CD4-positive, CD25-positive, alpha-beta regulatory T cell (primary cell): ENCODE measurements at regions not wholly inside any gene's neighbourhood (a gene's known extent, or its start where the extent isn't known, plus 50 kb on each side); places are given as distances from the start of the nearest gene placed in this dataset.
"Not testable (repeated sequence)": the region's sequence is repeated elsewhere in the genome, so short reads cannot be mapped to it uniquely, and the experiment has no call there.

ENCODE experiments used
- ATAC-seq, 2 donors: fragments of 150-1000 bp; cut with Tn5 transposase; one replicate each; pipeline ENCODE4 v1.10.0; 2021; ENCODE audit warnings: low read depth in 2 of 2, moderate number of reproducible peaks in 2 of 2, moderate library complexity in 1 of 2
- DNase-seq, 3 donors: peaks; one replicate each; pipeline versions ENCODE4 v3.0.0 to v3.0.0-alpha.2; 2012 to 2022; ENCODE audit warnings: mixed read lengths in 1 of 3
- H3K27ac ChIP-seq: one replicate; pipeline ENCODE4 v1.7.0; 2013; ENCODE audit warnings: mild to moderate bottlenecking, low read length; ENCODE audit not compliant: insufficient read depth, poor library complexity, severe bottlenecking
- H3K27me3 ChIP-seq: one replicate; pipeline ENCODE4 v1.7.0; 2013; ENCODE audit warnings: low read length; ENCODE audit not compliant: control insufficient read depth, insufficient read depth
- H3K36me3 ChIP-seq: one replicate; pipeline ENCODE4 v1.7.0; 2013; ENCODE audit warnings: mild to moderate bottlenecking, low read length, moderate library complexity; ENCODE audit not compliant: control insufficient read depth, insufficient read depth
- H3K4me1 ChIP-seq: 2 replicates; pipeline ENCODE4 v1.7.0; 2013; ENCODE audit warnings: mild to moderate bottlenecking, low read length; ENCODE audit not compliant: insufficient read depth, control insufficient read depth, poor library complexity, severe bottlenecking
- H3K4me3 ChIP-seq: one replicate; pipeline ENCODE4 v1.7.0; 2013; ENCODE audit warnings: low read depth, mild to moderate bottlenecking, low read length, moderate library complexity
- H3K9me3 ChIP-seq, 2 experiments: 1 replicate in 1 of 2; 2 replicates in 1 of 2; pipeline ENCODE4 v1.7.0; 2013; ENCODE audit warnings: low read length in 2 of 2, mild to moderate bottlenecking in 1 of 2, moderate library complexity in 1 of 2; ENCODE audit not compliant: control insufficient read depth in 2 of 2
- H3K27ac Mint-ChIP-seq, 3 donors: one replicate each; pipeline ENCODE4 v1.8.0; 2020 to 2022; ENCODE audit warnings: mild to moderate bottlenecking in 3 of 3, mixed read lengths in 3 of 3, moderate library complexity in 2 of 3
- H3K27me3 Mint-ChIP-seq: one replicate; pipeline ENCODE4 v1.8.0; 2022; ENCODE audit warnings: mild to moderate bottlenecking, mixed read lengths
- H3K36me3 Mint-ChIP-seq: one replicate; pipeline ENCODE4 v1.8.0; 2020; ENCODE audit warnings: mixed read lengths
- H3K4me1 Mint-ChIP-seq, 4 donors: one replicate each; pipeline ENCODE4 v1.8.0; 2020 to 2022; ENCODE audit warnings: mixed read lengths in 4 of 4, mild to moderate bottlenecking in 1 of 4
- H3K4me3 Mint-ChIP-seq, 4 donors: one replicate each; pipeline ENCODE4 v1.8.0; 2020 to 2022; ENCODE audit warnings: mild to moderate bottlenecking in 4 of 4, mixed read lengths in 4 of 4, moderate library complexity in 3 of 4
- H3K9me3 Mint-ChIP-seq, 7 donors: one replicate each; pipeline ENCODE4 v1.8.0; 2020 to 2022; ENCODE audit warnings: mixed read lengths in 7 of 7, mild to moderate bottlenecking in 3 of 7, moderate library complexity in 2 of 7

DNA sequence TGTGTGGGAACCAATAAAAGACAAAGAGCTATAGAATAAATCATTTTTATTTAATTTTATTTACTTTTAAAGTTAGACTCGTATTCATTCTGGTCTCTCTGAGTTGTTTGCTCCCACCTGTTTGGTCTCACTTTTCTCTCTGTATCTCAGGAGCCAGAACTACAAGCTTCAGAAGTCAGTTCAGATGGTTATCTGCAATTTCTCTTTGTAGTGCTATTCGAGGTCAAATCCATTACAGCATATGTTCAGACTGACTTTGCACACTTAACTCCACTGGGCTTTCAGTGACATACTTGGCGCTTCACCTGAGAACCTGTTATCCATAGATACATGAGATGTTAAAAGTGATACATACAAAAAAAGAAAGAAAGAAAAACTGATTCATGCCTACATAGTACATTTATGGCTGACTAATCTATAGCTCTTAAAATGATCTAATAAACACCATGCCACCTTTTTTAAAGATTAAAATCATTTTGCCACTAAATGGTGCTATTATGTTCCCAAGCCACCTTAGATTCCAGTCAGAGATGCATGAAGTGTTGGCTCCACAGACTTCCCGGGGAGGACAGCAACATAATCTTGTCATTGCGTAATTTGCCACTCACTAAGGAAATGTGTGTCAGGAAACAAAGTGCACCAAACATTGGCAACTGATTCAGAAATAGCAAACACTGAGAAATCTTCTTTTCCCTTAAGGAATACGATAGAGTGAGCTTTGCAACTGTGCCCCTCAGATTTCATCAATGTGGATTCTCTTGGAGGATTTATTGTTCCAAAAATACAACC, 396.7 kb downstream of the HACE1 start:
- Mint-ChIP-seq H3K4me1 (no peaks in the 10 kb centered on the region), H3K36me3 (no peaks in the 10 kb centered on the region), H3K27ac (no peak overlapping the region), H3K4me3 (no peak overlapping the region), H3K9me3 (peaks cover 0 to 3% (median 0%) of the 10 kb centered on the region in 7 donors), H3K27me3 (peaks cover 4% of the 10 kb centered on the region)
- H3K4me1 ChIP-seq, result no peaks in the 10 kb centered on the region
- DNase-seq (no peak), ATAC-seq (no peak)
- H3K9me3 ChIP-seq, result no peaks in the 10 kb centered on the region
- no peak overlapping the region for H3K4me3 ChIP-seq
- no peak overlapping the region for H3K27ac ChIP-seq
- no peaks in the 10 kb centered on the region for H3K36me3 ChIP-seq
- no peaks in the 10 kb centered on the region for H3K27me3 ChIP-seq

DNA sequence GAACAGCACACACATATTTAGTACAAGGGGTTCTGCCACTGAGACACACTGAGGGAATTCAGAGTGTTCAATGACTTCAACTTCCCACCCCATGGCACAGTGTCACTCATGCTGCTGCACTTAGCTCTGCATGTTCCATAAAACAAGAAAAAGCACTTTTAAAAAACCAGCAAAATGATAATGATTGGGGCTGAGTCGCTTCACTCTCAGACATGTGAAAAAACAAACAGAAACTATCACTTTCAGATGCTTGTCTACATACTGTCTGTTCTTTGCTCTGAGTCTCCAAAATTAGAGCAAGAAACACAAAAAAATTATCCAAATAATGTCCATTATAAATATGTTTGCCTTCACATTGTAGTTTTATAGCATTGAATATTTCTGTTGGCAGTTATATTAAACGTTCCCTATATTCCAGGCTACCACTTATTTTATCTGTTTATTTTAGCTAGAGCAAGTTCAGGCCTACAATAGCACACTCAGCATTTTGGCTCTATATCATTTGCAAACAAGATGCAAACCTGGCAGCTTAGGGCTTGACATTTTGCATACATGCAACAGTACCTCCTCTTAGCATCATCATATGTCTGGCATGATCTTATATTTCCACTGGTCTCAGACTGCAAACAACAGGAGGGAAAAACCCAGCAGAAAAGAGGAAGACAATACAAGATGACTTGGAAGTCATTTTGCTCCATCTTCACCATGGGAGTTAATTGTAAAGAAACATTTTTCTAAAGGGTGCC, 398.8 kb downstream of the HACE1 start:
- Mint-ChIP-seq H3K27me3 (peaks cover 4% of the 10 kb centered on the region), H3K36me3 (no peaks in the 10 kb centered on the region), H3K9me3 (peaks cover 0 to 3% (median 0%) of the 10 kb centered on the region in 7 donors), H3K27ac (no peak overlapping the region), H3K4me3 (no peak overlapping the region), H3K4me1 (no peaks in the 10 kb centered on the region)
- no peak for ATAC-seq
- Histone ChIP-seq H3K4me1 (no peaks in the 10 kb centered on the region), H3K27me3 (no peaks in the 10 kb centered on the region), H3K27ac (no peak overlapping the region), H3K4me3 (no peak overlapping the region), H3K9me3 (no peaks in the 10 kb centered on the region), H3K36me3 (no peaks in the 10 kb centered on the region)
- no peak for DNase-seq

DNA sequence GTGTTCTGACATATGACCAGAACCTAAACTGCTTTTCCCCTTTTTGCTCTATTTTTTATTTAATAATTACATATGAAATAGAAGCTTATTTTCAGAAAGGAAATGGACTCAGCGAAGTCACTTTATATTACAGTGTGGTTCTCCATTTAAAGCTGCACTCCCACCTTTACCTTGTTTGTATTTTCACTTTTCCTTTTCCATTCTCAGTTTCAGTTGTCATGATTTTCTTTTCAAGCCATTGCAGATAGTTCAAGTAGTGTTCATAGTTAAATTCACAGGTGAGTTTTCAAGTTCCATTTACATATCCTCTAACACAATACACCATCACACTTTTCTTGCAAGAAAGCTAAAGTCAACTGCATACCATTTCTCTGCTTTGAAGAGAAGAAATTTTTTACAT, 400.2 kb downstream of the HACE1 start:
- Histone ChIP-seq H3K9me3 (no peaks in the 10 kb centered on the region), H3K27ac (no peak overlapping the region), H3K4me3 (no peak overlapping the region), H3K27me3 (no peaks in the 10 kb centered on the region), H3K36me3 (no peaks in the 10 kb centered on the region), H3K4me1 (no peaks in the 10 kb centered on the region)
- Mint-ChIP-seq H3K9me3 (no peaks in the 10 kb centered on the region), H3K4me3 (no peak overlapping the region), H3K27me3 (no peaks in the 10 kb centered on the region), H3K27ac (no peak overlapping the region), H3K36me3 (no peaks in the 10 kb centered on the region), H3K4me1 (no peaks in the 10 kb centered on the region)
- DNase-seq (no peak), ATAC-seq (no peak)

DNA sequence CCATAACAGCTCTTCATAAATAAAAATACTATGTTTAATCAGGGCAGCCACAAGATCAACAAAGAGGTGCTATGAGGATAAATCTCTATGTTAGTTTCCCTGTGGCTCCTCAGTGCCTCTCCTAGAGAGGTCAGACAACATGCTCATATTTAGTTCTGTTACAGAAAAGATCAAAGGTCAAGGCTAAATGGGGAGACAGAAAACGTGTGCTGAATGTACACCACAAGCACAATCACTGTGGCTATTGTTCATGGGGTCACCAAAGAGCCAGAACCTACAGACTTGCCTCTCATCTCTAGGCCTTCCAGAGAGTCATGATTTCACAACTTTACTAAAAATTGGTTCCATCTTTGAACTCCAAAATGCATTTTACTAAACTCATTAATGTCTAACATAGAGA, 409.8 kb downstream of the HACE1 start:
- H3K27me3 Mint-ChIP-seq, result no peaks in the 10 kb centered on the region
- peaks cover 0 to 4% (median 0%) of the 10 kb centered on the region in 7 donors for H3K9me3 Mint-ChIP-seq
- ATAC-seq, result no peak
- no peak overlapping the region for H3K4me3 Mint-ChIP-seq
- no peak overlapping the region for H3K4me3 ChIP-seq
- no peaks in the 10 kb centered on the region for H3K36me3 ChIP-seq
- no peaks in the 10 kb centered on the region for H3K36me3 Mint-ChIP-seq
- H3K4me1 Mint-ChIP-seq, result no peaks in the 10 kb centered on the region
- H3K27me3 ChIP-seq, result no peaks in the 10 kb centered on the region
- H3K27ac ChIP-seq, result no peak overlapping the region
- no peak overlapping the region for H3K27ac Mint-ChIP-seq
- H3K9me3 ChIP-seq, result no peaks in the 10 kb centered on the region
- no peak for DNase-seq
- H3K4me1 ChIP-seq, result no peaks in the 10 kb centered on the region

DNA sequence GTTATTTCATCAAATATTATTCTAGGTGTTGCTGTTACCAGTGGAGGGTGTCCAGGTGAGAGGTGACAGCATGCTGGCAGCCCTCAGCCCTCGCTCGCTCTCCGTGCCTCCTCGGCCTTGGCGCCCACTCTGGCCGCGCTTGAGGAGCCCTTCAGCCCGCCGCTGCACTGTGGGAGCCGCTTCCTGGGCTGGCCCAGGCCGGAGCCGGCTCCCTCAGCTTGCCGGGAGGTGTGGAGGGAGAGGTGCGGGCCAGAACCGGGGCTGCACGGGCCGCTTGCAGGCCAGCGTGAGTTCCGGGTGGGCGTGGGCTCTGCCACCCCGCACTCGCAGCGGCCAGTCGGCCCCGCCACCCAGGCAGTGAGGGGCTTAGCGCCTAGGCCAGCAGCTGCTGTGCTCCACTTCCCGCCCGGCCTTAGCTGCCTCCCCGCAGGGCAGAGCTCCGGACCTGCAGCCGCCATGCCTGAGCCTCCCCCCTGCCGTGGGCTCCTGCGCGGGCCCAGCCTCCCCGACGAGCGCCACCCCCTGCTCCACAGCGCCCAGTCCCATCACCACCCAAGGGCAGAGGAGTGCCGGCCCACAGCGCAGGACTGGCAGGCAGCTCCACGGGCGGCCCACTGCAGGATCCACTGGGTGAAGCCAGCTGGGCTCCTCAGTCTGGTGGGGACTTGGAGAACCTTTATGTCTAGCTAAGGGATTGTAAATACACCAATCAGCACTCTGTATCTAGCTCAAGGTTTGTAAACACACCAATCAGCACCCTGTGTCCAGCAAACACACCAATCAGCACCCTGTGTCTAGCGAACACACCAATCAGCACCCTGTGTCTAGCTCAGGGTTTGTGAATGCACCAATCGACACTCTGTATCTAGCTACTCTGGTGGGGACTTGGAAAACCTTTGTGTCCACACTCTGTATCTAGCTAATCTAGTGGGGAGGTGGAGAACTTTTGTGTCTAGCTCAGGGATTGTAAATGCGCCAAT, 413.3 kb downstream of the HACE1 start:
- ATAC-seq, H3K27ac ChIP-seq, H3K4me3 ChIP-seq, H3K27ac Mint-ChIP-seq, H3K9me3 Mint-ChIP-seq, DNase-seq, H3K4me1 Mint-ChIP-seq, H3K36me3 ChIP-seq, H3K36me3 Mint-ChIP-seq, H3K27me3 ChIP-seq, H3K4me1 ChIP-seq, H3K27me3 Mint-ChIP-seq, H3K4me3 Mint-ChIP-seq, H3K9me3 ChIP-seq: not testable (repeated sequence)

DNA sequence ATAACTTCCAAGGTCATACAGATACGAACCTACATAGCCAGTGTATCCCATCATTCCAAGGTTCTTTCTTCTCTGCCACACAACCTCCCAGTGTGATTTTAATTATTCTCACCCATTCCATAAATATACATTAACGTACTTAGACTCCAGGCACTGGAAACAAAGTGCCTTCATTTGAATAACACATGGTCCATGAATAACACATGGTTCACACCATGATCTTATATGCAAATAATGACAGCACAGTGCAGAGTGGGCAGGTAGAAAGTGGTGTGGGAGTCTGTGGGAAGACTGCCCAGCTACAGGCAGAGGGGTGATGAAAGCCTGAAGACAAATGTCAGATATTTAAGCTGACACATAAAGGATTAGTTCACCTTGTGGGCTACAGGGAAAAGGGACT, 425.2 kb downstream of the HACE1 start:
- H3K4me3 Mint-ChIP-seq, result no peak overlapping the region
- no peak overlapping the region for H3K27ac Mint-ChIP-seq
- H3K9me3 Mint-ChIP-seq, result peaks cover 1 to 9% (median 2%) of the 10 kb centered on the region in 7 donors
- Histone ChIP-seq H3K36me3 (no peaks in the 10 kb centered on the region), H3K4me3 (no peak overlapping the region), H3K4me1 (no peaks in the 10 kb centered on the region), H3K27me3 (no peaks in the 10 kb centered on the region), H3K27ac (no peak overlapping the region), H3K9me3 (no peaks in the 10 kb centered on the region)
- H3K36me3 Mint-ChIP-seq, result no peaks in the 10 kb centered on the region
- no peaks in the 10 kb centered on the region for H3K4me1 Mint-ChIP-seq
- DNase-seq (no peak), ATAC-seq (no peak)
- no peaks in the 10 kb centered on the region for H3K27me3 Mint-ChIP-seq

DNA sequence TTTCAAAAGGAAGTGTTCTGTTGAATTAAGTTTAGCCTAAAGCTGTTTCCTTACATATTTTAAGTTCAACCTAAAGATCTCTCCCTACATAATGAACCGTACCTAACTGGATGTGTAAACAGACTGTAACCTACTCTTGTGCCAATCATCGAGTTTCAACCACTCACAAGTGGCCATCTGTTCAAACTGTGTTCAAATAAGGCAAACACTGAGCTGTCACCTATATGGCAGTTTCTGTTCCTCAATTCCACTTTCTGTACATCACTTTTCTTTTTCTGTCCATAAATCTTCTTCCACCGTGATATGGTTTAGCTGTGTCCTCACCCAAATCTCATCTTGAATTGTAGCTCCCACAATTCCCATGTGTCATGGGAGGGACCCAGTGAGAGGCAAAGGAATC, 428.6 kb downstream of the HACE1 start:
- Histone ChIP-seq H3K27ac (no peak overlapping the region), H3K4me1 (no peaks in the 10 kb centered on the region), H3K4me3 (no peak overlapping the region), H3K27me3 (no peaks in the 10 kb centered on the region), H3K9me3 (peaks cover 0 to 2% of the 10 kb centered on the region in 2 experiments), H3K36me3 (no peaks in the 10 kb centered on the region)
- DNase-seq (no peak), ATAC-seq (no peak)
- no peaks in the 10 kb centered on the region for H3K27me3 Mint-ChIP-seq
- no peaks in the 10 kb centered on the region for H3K36me3 Mint-ChIP-seq
- no peak overlapping the region for H3K4me3 Mint-ChIP-seq
- peaks cover 0 to 10% (median 2%) of the 10 kb centered on the region in 7 donors for H3K9me3 Mint-ChIP-seq
- no peak overlapping the region for H3K27ac Mint-ChIP-seq
- H3K4me1 Mint-ChIP-seq, result no peaks in the 10 kb centered on the region
